COR-L47 (cell line): ENCODE measurements at regions not wholly inside any gene's neighbourhood (a gene's known extent, or its start where the extent isn't known, plus 50 kb on each side); places are given as distances from the start of the nearest gene placed in this dataset.
"Not testable (repeated sequence)": the region's sequence is repeated elsewhere in the genome, so short reads cannot be mapped to it uniquely, and the experiment has no call there.

Experiments used
- DNase-seq: peaks from one replicate; lab custom pipeline; 2025; lab: John Stamatoyannopoulos, UW

DNA sequence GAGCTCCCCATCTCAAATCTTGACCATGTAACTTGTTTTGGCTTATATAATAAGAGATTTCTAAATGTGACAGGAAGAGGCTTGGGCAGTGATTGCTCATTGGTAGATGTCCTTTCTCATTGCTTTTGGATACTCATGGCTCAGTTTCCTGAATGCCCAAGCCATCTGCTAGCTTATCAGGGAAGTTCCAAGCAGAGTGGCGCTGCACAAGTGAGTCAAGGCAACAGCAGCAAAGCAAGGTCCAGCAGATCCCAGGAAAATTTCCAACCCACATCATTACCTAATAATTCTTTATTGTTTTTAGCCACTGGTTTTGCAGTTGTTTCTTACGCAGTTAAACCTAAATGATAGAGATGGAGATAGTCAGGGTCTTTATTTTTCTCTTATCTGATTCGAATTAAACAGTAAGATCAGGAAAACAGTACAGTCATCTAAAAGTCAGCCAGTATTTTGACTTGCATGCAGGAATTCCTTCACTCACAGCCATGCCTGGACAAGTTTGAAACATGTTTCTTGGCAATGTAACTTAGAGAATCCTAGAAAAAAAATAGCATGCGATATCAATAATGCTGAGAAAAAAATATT, 349.7 kb upstream of the TMEFF2 start:
- DNase-seq: no peak

DNA sequence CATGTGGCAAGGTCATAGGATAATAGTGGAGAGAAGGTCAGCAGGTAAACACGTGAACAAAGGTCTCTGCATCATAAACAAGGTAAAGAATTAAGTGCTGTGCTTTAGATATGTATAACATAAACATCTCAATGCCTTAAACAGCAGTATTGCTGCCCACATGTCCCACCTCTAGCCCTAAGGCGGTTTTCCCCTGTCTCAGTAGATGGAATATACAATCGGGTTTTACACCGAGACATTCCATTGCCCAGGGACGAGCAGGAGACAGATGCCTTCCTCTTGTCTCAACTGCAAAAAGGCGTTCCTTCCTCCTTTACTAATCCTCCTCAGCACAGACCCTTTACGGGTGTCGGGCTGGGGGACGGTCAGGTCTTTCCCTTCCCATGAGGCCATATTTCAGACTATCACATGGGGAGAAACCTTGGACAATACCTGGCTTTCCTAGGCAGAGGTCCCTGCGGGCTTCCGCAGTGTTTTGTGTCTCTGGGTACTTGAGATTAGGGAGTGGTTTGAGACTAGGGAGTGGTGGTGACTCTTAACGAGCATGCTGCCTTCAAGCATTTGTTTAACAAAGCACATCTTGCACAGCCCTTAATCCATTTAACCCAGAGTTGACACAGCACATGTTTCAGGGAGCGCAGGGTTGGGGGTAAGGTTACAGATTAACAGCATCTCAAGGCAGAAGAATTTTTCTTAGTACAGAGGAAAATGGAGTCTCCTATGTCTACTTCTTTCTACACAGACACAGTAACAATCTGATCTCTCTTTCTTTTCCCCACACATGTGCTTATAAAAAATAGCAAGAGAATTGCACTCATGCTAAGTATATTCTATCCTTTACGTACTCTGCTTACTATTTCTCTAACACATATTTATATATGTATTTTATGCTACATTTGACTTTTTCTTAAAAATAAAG, 347.7 kb upstream of the TMEFF2 start:
- DNase-seq: not testable (repeated sequence)

DNA sequence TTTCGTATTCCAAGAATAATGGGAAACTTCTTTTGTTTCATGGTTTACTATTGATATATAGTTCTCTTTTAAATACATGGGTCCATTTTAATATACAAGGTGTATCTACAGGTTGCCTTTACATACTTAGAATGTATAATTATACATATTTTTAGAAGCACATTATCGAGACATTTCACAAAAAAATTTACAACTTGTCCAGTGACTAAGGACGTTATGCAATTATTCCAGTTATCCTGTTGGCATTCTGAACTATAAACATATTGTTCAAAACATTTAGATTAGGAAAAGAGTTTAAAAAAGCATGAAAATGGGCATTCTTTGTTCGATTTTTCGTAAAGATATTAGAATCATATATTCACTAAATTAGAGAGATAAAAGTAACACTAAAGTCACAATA, 344.6 kb upstream of the TMEFF2 start:
- no peak for DNase-seq

DNA sequence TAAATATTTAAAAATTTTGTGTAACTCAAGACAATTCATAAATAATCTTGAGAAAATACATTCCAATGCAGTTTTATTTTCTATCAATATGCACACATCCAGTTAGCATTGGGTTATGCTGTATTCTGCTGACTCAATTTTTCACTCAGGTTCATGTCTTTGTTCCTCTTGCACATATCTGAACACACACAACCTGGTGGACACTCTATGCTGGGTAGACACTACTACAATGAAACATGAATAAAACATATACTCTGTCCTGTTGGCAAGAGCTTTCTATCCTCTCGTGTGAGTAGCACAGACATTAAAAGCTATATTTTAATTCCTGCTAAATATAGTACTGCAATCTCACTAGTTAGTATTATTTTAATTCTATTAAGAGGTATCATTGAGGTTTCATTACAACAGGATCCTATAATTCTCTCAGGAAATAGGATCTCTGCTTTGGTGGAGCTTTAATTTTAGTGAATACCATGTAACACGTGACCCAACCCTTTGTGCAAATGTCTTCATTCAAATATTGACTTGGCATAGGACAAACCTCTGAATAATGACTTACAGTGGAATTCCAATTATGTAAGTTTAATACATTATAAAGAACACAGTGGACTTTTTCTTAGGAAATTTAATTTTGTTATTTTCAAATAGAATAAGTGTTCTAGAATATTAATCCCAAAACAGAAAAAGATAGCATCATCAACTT, 342.3 kb upstream of the TMEFF2 start:
- DNase-seq: no peak

DNA sequence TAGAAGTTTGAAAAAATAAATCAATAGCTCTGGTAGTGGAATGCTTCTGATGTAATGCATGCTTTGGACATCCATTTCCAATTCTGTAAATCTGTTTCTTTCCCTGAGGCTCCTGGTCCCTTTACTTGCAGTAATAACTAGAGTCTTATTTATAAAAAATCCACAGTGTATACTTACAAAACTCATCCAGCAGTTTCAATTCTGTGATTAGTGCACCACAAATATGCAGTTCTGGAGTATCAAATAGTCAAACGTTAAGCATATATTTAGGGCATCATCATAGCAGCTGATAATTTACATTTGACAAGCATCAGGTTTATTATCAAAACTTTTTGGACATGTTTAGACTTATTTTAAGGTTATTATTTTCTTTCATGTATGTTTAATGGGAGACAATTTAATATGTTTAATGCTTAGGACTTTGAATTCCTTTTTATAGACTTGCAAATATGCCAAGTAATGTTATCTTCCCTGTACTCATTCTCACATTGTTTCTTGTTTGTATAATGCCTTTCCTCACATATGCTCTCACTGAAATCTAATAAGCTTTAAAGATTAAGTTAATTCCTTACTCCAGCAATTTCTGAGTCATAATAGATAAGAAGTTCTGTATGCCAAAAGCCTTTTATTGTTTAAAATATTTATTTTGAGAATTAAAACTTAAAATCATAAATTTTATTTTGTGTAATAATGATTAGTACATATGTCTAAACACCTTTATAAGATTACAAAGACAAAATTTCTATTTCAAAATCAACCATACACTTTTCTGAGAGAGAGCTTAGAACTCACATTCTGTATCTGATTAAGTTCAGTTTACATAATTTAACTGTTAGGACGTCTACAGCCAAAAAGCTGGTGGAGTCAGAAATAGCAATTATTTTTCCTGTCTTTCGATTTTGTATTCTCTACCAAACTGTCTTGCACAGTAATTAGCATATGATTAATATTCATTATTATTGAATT, 341.5 kb upstream of the TMEFF2 start:
- DNase-seq: no peak

DNA sequence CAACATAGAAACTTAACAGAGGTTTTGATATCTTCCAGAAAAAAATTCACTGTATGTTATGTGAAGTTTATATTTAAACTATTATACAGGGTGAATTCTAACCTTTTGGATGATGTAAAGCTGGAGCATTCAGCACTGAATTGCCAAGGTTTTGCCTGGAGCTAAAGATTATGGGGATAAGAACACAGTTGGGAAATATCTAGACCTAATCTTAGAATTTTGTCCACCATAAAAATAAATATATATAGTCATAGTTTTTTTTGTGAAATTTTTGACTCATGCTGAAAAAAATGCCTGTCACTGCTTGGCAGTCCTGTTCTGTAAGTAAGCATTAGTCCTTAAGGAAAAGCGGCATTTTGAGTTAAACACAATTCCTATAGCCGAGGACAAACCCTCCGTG, 339.3 kb upstream of the TMEFF2 start:
- no peak for DNase-seq

DNA sequence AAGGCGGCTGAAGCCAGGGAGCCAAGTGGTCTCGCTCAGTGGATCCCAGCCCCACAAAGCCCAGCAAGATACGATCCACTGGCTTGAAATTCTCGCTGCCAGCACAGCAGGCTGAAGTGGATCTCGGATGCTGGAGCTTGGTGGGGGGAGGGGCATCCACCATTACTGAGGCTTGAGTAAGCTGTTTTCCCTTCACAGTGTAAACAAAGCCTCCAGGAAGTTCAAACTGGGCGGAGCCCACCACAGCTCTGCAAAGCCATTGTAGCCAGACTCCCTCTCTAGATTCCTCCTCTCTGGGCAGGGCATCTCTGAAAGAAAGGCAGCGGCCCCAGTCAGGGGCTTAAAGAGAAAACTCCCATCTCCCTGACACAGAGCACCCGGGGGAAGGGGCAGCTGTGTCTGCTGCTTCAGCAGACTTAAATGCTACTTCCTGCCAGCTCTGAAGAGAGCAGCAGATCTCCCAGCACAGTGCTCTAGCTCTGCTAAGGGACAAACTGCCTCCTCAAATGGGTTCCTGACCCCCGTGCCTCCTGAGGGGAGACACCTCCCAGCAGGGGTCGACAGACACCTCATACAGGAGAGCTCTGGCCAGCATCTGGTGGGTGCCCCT, 330.0 kb upstream of the TMEFF2 start:
- DNase-seq: not testable (repeated sequence)

DNA sequence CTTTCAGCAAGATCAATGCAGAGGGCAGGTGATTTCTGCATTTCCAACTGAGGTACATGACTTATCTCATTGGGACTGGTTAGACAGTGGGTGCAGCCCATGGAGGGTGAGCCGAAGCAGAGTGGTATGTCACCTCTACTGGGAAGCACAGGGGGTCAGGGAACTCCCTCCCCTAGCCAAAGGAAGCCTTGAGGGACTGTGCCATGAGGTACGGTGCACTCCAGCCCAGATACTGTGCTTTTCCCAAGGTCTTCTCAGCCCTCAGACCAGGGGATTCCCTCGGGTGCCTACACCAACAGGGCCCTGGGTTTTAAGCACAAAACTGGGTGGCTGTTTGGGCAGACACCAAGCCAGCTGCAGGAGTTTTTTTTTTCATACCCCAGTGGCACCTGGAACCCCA, 329.5 kb upstream of the TMEFF2 start:
- DNase-seq: not testable (repeated sequence)

DNA sequence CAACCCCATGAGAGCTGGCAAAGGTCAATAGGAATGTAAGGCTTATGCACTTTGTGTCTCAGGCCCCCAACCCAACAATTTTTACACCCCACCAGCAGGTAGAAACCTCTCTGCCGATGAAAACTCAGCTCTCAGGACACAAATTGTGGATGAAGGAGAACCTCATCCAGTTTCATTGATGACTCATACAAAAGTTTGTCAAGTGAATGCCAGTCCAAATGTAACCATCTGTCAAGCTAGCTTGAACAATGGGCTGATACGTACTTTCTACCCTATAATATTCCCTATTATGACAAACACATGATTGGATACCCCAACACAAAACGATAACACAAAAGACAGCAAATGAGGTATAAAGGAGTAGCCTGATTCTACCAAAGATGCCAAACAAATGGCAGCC, 321.2 kb upstream of the TMEFF2 start:
- DNase-seq: no peak

DNA sequence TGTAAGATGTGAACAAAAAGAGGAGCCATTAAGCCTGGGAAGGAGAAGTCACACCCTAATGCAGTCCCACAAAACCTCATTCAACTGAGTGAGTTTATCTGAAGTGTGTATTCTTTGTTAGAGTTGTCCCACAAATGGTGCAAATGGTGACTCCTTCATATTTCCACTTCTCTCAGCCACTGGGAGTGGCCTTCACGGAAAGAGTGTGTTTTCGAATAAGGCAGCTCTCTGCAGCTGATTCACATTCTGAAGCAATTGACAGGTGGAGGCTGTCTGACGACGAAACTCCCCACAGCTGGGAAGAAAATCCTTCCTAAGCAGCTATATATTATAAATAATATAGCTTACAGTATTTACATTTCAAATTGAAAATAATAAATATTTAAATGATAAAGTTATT, 318.8 kb upstream of the TMEFF2 start:
- DNase-seq: no peak

DNA sequence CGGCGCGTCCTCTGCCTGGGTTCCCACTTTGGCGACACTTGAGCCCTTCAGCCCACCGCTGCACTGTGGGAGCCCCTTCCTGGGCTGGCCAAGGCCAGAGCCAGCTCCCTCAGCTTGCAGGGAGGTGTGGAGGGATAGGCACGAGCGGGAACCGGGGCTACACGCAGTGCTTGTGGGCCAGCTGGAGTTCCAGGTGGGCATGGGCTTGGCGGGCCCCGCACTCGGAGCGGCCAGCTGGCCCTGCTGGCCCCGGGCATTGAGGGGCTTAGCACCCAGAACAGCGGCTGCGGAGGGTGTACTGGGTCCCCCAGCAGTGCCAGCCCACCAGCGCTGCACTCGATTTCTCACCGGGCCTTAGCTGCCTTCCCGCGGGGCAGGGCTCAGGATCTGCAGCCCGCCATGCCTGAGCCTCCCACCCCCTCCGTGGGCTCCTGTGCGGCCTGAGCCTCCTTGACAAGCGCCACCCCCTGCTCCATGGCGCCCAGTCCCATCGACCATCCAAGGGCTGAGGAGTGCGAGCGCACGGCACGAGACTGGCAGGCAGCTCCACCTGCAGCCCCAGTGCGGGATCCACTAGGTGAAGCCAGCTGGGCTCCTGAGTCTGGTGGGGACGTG, 313.2 kb upstream of the TMEFF2 start:
- DNase-seq: not testable (repeated sequence)

DNA sequence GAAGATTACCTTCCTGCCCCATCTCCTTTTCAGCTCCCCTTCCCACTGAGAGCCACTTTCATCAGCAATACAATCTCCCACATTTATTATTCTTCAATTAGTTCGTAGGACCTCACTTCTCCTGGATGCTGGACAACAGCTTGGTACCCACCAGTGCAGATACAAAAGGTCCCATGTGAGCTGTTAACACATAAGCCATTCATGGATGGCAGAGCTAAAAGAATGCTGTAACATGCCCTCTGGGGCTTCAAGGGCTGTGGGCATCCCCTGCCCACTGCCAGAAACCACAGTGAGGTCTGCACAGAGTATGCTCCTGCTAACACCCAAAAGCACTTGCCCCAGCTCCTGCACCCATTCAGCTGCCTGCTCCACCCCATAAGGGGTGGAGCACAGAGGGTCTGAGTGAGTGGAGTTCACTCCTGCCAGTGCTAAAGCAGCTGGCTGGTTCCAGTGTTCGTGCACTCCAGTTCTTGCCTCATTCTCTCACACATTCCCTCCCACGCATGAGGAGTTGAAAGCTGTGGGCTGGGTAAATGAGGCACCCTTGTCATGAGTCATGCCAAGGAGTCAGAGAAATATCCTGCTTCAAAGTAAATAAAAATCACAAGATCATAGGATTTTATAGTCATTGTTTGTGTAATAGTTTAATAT, 305.9 kb upstream of the TMEFF2 start:
- DNase-seq: no peak

DNA sequence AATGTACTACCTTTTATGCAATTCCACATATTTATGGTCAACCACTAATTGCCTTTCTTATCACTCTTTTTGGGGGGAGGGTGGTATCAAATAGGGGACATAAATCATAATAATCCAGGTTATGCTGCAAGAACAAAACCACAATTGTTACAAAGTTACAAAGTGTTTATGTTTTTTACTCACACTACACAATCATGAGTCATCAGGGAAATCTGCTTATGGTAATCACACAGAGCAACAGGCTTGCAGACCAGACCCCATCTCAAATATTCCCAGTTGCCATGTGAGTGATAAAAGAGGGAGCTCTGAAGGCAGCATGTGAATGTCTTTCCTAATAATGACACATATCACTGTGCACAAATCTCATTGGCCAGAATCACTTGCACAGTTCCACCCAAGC, 304.7 kb upstream of the TMEFF2 start:
- DNase-seq: no peak

DNA sequence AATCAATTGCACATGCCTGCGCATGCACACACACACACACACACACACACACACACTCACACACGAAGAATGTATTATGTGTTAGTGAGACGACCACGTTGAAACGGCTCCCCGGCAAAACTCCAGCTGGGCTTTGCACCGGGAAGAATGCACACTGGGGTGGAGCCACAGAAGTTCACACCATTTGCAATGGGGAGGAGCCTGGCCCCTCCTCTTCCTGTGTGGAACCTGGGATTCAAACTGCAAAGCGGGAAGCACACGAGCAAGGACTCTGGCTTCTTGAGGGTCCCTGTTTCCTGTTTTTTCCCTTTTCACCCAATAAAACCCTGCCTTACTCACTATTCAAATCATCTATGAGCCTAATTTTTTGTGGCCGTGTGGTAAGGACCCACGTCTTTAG, 304.0 kb upstream of the TMEFF2 start:
- DNase-seq: no peak

DNA sequence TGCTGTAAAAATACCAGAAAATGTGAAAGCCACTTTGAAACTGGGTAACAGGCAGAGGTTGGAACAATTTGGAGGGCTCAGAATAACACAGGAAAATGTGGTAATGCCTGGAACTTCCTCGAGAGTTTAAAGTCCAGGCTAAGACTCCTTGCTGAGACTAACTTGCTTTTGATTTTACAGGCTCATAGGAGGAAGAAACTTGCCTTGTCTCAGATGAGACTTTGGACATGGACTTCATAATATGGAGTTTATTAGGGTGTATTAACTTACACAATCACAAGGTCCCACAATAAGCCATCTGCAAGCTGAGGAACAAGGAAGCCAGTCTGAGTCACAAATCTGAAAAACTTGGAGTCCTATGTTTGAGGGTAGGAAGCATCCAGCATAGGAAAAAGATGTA, 293.4 kb upstream of the TMEFF2 start:
- not testable (repeated sequence) for DNase-seq

DNA sequence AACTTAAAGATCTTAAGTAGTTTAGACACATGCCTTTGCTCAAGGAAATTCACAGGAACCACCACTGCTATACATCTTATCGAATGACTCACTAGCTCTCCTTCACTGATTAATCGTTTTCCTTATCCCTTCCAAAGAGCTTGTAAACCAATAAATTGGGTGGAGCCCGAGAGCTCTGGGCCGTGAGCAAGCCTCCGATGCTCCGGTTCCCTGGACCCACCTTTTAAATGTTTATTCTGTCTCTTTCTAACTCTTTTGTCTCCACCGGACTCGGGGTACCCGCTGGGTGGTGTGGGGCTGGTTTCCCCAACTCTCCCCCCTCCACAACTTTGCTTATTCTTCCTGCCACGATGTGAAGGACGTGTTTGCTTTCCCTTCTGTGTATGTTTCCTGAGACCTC, 292.9 kb upstream of the TMEFF2 start:
- no peak for DNase-seq

DNA sequence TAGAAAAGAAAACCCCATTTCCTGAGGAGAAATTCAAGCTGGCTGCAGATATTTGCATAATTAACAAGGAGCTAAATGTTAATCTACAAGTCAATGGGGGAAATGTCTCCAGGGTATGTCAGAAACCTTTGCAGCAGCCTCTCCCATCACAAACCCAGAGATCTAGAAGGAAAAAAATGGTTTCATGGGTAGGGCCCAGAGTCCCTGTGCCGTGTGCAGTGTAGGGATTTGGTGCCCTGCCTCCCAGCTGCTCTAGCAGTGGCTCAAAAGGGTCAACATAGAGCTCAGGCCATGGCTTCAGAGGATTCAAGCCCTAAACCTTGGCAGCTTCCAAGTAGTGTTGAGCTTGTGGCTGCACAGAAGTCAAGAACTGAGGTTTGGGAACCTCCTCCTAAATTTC, 290.2 kb upstream of the TMEFF2 start:
- no peak for DNase-seq

DNA sequence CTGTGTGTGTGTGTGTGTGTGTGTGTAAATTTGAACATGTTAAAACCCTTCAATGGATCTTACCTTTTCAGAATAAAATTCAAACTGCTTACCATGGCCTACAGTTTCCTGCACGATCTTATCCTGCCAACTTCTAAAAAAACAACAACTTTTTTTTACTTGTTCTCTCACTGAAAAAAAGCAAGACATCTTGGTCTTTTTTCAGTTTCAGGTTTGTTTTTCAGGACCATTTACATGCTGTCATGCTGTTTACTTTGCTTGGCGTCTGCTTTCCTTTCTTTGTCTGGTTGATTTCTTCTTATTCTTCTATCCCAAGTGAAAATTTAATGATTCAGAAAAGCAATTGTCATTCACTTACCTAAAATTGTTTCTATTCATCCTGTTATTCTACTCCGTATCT, 286.3 kb upstream of the TMEFF2 start:
- DNase-seq: no peak

DNA sequence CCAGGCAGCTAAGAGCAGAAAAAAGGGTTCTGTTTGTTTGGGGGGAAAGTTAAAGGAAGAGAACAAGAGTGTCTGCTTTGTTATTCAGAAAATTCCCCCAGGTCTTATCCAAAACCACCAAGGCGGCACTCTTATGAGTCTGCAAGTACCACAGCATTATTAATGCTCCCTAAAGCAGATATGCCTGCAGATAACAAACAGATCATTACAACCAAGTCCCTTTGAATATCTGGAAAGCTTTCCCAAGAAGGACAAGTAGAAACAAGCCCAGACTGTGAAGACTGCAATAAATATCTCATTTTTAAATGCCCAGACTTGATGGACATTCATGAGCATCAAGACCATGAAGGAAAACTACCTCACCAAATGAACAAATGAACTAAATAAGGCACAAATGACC, 278.6 kb upstream of the TMEFF2 start:
- DNase-seq: no peak

DNA sequence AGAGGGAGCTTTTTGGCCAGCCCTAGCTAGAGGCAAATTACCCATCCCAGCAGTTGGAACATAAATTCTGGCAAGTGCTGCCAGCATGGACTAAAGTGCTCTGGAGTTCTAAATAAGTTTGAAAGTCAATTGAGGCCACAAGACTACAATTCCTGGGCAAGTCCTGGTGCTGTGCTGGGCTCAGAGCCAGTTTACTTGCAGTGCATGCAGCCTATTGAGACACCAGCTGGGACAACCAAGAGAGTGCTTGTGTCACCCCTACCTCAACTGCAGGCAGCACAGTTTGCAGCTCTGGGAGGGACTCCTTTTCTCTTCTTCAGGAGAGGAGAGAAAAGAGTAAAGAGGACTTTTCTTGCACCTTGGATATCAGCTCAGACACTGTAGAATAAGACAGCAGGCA, 277.2 kb upstream of the TMEFF2 start:
- no peak for DNase-seq

DNA sequence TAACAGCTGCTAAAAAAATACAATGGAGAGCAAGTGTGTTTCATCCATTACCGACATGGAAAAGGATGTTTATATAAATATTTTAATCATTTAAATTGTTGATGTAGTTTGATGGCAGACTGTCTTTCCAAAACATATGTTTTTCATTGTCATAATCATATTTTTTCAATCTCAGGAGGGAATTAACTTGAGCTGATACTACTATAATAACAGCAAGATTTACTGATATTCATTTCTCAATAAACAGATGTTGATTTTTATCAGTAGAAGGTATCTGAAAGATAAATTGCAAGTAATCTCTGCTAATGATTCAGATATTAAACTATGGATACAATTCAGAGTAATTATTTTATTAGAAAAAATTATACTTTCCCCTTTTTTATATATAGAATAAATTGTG, 274.9 kb upstream of the TMEFF2 start:
- no peak for DNase-seq
